Activated CD4-positive, alpha-beta memory T cell treated with anti-CD3 and anti-CD28 coated beads for 36 hours (primary cell): ENCODE measurements at regions not wholly inside any gene's neighbourhood (a gene's known extent, or its start where the extent isn't known, plus 50 kb on each side); places are given as distances from the start of the nearest gene placed in this dataset.

ENCODE experiments used
- CTCF ChIA-PET: fragments of 350-600 bp; sonication (Branson Sonifier 250); formaldehyde crosslinking; loops from one replicate; lab custom pipeline; 2021; ENCODE audit warnings: antibody characterized with exemption, inconsistent platforms; lab: Charles Lee
- POLR2A ChIA-PET: fragments of 350-600 bp; sonication (Branson Sonifier 250); formaldehyde crosslinking; loops from one replicate; lab custom pipeline; 2021; ENCODE audit warnings: antibody characterized with exemption; lab: Charles Lee
- DNase-seq: peaks from one replicate; pipeline ENCODE4 v3.0.0-alpha.2; 2020
- H3K27ac Mint-ChIP-seq: one replicate; pipeline ENCODE4 v1.8.0; 2021; ENCODE audit warnings: mixed read lengths
- H3K27me3 Mint-ChIP-seq: one replicate; pipeline ENCODE4 v1.8.0; 2021; ENCODE audit warnings: mixed read lengths
- H3K36me3 Mint-ChIP-seq: one replicate; pipeline ENCODE4 v1.8.0; 2021; ENCODE audit warnings: mixed read lengths
- H3K4me1 Mint-ChIP-seq: one replicate; pipeline ENCODE4 v1.8.0; 2021; ENCODE audit warnings: low read depth, mixed read lengths
- H3K4me3 Mint-ChIP-seq: one replicate; pipeline ENCODE4 v1.8.0; 2021; ENCODE audit warnings: mild to moderate bottlenecking, mixed read lengths
- H3K9me3 Mint-ChIP-seq: one replicate; pipeline ENCODE4 v1.8.0; 2021; ENCODE audit warnings: mixed read lengths
- intact Hi-C: fragments of 100-400 bp; cut with micrococcal nuclease; formaldehyde crosslinking; loops from one replicate; pipeline ENCODE4 v1.15.1; 2023

DNA sequence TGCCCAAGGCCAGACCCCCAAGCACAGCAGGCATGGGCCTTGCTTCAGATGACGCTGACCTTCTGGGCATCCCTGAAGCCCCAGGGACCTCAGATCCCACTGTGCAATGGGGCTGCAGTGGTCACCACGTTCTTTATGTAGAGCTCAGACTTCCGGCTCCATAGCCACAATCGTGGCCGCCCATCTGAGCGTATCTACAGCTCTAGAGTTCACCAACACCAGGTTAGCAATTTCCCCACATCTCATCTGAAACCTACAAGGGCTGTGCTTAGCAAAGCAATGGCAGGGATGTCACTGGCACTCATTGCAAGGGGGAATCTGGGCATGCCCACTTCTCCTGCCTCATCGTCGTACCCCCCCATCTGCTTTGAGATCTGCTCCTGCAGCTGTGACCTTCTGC is 384.4 kb upstream of the TSHZ3 start:
- Mint-ChIP-seq H3K27ac (no peak overlapping the region), H3K36me3 (no peaks in the 10 kb centered on the region), H3K4me3 (no peak overlapping the region), H3K27me3 (peaks cover 3% of the 10 kb centered on the region), H3K4me1 (no peaks in the 10 kb centered on the region), H3K9me3 (no peaks in the 10 kb centered on the region)
- intact Hi-C loops: no loop called here
- CTCF ChIA-PET: no interaction called here
- no peak for DNase-seq
- POLR2A ChIA-PET: no interaction called here

DNA sequence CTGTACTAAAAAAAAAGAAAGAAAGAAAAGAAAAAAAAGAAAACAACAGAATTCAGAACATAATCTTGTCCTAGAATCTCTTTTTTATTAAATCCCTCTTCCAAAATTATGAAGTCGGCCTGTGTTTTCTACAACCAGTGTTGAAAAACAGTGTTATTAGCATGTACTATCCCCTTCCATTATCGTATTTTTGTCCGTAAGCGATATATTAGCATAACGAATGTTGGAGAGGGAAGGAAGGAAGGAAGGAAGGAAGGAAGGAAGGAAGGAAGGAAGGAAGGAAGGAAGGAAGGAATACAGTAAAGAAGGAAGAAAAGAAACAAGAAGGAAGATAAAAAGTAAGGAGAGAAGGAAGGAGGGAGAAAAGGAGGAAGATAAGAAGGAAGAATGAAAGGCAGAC is 393.0 kb upstream of the TSHZ3 start:
- no peak for DNase-seq
- peaks cover 3% of the 10 kb centered on the region for H3K27me3 Mint-ChIP-seq
- POLR2A ChIA-PET: no interaction called here
- H3K4me1 Mint-ChIP-seq: no peaks in the 10 kb centered on the region
- H3K4me3 Mint-ChIP-seq: no peak overlapping the region
- CTCF ChIA-PET: no interaction called here
- H3K36me3 Mint-ChIP-seq: no peaks in the 10 kb centered on the region
- intact Hi-C loops: no loop called here
- no peaks in the 10 kb centered on the region for H3K9me3 Mint-ChIP-seq
- no peak overlapping the region for H3K27ac Mint-ChIP-seq

DNA sequence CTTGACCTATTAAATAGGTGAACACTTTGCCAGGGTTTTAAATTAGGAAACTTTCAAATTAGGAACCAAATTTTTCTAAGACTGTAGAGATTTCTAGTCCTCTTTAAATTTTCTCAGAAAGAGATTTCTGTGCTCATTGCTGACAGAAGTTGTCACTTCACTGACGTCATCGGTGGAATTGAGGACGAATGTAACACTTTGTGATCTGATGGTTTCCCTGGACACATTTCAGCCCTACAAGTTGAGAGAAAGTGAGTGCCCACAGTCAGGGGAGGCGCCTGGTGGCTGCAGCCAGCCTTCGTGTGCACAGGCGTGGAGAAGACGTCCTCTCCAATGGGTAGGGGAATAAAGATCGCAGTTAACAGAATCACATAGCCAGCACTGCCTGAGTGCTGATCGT is 396.5 kb upstream of the TSHZ3 start:
- H3K27me3 Mint-ChIP-seq: no peaks in the 10 kb centered on the region

DNA sequence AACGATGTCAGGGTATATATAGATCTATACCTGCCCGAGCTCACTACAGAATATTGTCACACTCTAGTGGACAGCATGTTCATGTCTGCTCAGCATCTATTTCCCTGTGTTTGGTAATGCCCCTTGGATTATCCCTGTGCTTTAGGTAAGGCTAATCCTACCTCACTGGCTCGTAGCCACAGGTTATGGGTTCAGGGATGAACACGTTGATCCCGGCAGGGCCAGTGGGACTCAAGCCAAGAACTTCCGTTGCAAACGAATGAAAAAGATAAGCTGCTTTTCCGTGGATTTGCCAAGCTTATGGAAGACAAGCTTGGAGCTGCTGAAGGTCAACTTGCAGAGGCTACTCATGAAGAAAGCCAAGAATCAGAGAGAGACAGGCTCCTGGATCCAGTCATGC is 400.0 kb upstream of the TSHZ3 start:
- ChIA-PET CTCF (no interaction called here), POLR2A (no interaction called here)
- H3K27me3 Mint-ChIP-seq: no peaks in the 10 kb centered on the region
- DNase-seq: no peak
- no peaks in the 10 kb centered on the region for H3K36me3 Mint-ChIP-seq
- no peak overlapping the region for H3K27ac Mint-ChIP-seq
- H3K4me3 Mint-ChIP-seq: no peak overlapping the region
- H3K4me1 Mint-ChIP-seq: no peaks in the 10 kb centered on the region
- H3K9me3 Mint-ChIP-seq: no peaks in the 10 kb centered on the region
- intact Hi-C loops: no loop called here

More for the DNA sequence above, 396.5 kb upstream of the TSHZ3 start:
- Mint-ChIP-seq H3K4me3 (no peak overlapping the region), H3K4me1 (no peaks in the 10 kb centered on the region), H3K9me3 (no peaks in the 10 kb centered on the region), H3K36me3 (no peaks in the 10 kb centered on the region), H3K27ac (no peak overlapping the region)
- DNase-seq: no peak
- CTCF ChIA-PET: no interaction called here
- POLR2A ChIA-PET: no interaction called here
- intact Hi-C loops: no loop called here

DNA sequence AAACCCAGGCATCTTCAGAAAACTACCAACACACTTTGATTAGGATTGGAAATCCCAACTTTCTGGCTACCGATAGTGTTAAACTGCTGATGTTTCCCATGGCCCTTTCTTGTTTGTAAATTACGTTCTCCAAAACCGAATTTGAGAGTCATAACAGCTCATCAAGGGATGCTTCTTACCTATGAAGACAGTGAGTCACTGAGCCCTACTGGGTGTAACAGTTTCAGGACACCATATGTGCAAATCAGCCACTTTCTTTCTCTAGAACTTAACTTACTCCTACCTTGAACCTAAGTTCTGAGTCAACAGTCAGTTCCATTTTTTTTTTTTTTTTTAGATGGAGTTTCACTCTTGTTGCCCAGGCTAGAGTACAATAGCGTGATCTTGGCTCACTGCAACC is 410.1 kb upstream of the TSHZ3 start:
- no peaks in the 10 kb centered on the region for H3K4me1 Mint-ChIP-seq
- H3K27ac Mint-ChIP-seq: no peak overlapping the region
- H3K27me3 Mint-ChIP-seq: no peaks in the 10 kb centered on the region
- no peaks in the 10 kb centered on the region for H3K36me3 Mint-ChIP-seq
- H3K9me3 Mint-ChIP-seq: peaks cover 4% of the 10 kb centered on the region
- DNase-seq: no peak
- intact Hi-C loops: no loop called here
- ChIA-PET POLR2A (no interaction called here), CTCF (no interaction called here)
- no peak overlapping the region for H3K4me3 Mint-ChIP-seq

DNA sequence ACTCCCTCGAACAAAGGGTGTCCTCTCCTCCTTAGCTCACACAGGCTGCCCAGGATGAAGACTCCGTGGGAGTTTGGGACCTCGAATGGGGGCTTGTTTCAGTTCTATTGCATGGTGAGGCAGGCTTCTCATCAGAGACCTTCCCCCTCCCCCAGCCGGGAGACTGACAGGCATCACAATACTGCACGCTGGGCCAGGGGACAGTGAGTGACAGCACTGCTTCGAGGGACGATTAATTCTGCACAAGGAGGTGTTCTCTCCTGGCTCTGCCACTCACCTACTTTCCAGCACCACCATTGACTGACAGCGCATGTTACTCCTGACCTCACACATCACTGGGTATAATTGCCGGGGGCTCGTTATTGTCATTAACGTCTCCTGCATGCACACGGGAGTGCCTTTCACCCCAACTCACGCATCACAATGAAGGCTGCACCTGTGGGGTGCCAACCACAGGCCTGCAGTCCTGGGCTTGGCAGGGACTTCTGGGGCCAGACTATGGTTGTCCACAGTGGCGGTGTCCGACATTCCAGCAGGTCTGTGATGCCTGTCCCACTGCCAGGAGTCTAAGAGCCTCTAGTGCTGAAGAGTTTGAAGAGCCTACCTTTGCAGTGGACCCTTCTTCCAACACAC is 412.2 kb upstream of the TSHZ3 start:
- Mint-ChIP-seq H3K4me1 (no peaks in the 10 kb centered on the region), H3K36me3 (no peaks in the 10 kb centered on the region), H3K9me3 (peaks cover 12% of the 10 kb centered on the region), H3K4me3 (no peak overlapping the region), H3K27me3 (no peaks in the 10 kb centered on the region), H3K27ac (no peak overlapping the region)
- no peak for DNase-seq
- ChIA-PET CTCF (no interaction called here), POLR2A (no interaction called here)
- intact Hi-C loops: no loop called here

DNA sequence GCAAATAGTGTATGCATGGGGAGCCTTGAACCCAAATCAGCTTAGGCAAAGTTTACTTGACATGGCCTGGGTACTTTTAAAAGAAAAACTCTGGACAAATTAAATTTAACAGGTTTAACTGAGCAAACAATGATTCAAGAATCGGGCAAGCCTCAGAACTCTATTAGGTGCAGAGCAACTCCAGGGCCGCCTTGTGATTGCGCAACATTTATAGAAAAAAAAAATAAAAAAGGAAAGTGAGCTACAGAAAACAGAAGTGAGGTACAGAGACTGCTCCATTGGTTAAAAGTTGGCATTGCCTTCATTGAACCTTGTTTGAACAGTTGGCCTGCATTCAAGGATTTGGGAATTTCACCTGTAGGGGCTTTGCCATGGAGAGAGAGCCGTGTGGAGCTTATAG is 421.0 kb upstream of the TSHZ3 start:
- Mint-ChIP-seq H3K27me3 (no peaks in the 10 kb centered on the region), H3K27ac (no peak overlapping the region), H3K36me3 (no peaks in the 10 kb centered on the region), H3K4me1 (no peaks in the 10 kb centered on the region), H3K4me3 (no peak overlapping the region), H3K9me3 (peaks cover 2% of the 10 kb centered on the region)
- ChIA-PET POLR2A (no interaction called here), CTCF (no interaction called here)
- intact Hi-C loops: no loop called here
- DNase-seq: no peak

DNA sequence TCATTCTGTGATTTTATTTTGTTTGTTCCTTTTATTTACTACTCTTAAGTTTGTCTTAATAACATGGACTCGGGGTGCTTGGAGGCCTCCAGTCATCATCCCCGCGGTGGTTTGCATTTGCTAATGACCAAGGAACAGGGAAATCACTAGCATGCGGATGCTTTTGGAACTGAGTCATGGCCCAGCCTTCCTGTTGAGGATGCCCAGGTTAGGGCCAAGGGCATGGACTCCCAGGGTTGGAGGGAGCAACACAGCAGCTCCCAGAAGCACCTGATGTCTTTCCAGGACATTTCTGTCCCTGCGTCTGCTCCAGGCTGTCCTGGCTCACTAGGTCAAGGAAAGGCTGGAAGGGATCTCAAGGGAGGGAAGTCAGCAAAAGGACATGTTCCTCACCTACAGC is 423.7 kb upstream of the TSHZ3 start:
- Mint-ChIP-seq H3K4me3 (no peak overlapping the region), H3K9me3 (peaks cover 4% of the 10 kb centered on the region), H3K27me3 (no peaks in the 10 kb centered on the region), H3K4me1 (no peaks in the 10 kb centered on the region), H3K27ac (no peak overlapping the region), H3K36me3 (no peaks in the 10 kb centered on the region)
- intact Hi-C loops: no loop called here
- POLR2A ChIA-PET: no interaction called here
- CTCF ChIA-PET: no interaction called here
- DNase-seq: no peak

DNA sequence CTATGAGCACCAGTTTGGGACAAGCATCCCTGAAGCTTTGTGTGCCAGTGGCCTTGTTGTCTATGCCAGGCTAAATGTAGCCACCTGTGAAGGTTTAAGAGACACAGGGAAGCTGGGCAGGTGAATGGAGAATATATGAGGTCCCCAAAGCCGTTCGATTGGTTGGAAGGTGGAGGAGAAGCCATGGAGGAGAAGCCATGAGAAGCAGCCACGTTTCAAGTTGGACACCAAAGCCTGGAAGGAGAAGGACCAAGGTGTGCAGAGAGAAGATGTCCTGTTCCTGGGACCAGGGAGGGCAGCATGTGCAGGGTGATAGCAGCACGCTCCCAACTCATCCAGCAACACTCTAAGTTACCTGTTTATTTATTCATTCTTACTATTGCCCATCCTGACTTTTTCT is 432.3 kb upstream of the TSHZ3 start:
- no peak for DNase-seq
- Mint-ChIP-seq H3K4me3 (no peak overlapping the region), H3K4me1 (no peaks in the 10 kb centered on the region), H3K36me3 (no peaks in the 10 kb centered on the region), H3K27me3 (peaks cover 1% of the 10 kb centered on the region), H3K27ac (no peak overlapping the region), H3K9me3 (peaks cover 4% of the 10 kb centered on the region)
- POLR2A ChIA-PET: no interaction called here
- intact Hi-C loops: no loop called here
- CTCF ChIA-PET: no interaction called here

DNA sequence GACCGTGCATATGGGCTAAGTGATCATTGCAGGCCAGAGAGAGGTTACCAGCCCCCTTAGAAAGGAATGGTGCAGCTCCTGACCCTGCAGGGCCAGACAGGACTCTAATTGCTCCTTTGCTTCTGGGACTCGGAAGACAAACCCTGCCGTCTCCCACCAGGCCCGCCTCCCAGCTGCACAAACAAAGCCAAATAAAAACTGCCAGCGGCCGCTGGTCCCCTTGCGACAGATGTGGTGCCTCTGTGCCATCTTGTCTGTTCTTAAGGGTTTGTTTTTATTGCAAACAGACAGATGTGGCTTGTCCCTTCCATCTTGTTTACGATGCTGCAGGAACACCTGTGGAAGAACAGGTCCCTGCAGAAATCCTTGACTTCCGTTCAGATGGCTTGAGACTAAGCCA is 434.4 kb upstream of the TSHZ3 start:
- Mint-ChIP-seq H3K4me1 (no peaks in the 10 kb centered on the region), H3K9me3 (no peaks in the 10 kb centered on the region), H3K36me3 (no peaks in the 10 kb centered on the region), H3K27ac (no peak overlapping the region), H3K27me3 (peaks cover 1% of the 10 kb centered on the region), H3K4me3 (no peak overlapping the region)
- POLR2A ChIA-PET: no interaction called here
- intact Hi-C loops: no loop called here
- CTCF ChIA-PET: interaction anchor here (0.6 kb wide), 1 partner anchor 10 kb away, joined by 4 read pairs; no protein-coding TSS in a partner anchor
- no peak for DNase-seq

DNA sequence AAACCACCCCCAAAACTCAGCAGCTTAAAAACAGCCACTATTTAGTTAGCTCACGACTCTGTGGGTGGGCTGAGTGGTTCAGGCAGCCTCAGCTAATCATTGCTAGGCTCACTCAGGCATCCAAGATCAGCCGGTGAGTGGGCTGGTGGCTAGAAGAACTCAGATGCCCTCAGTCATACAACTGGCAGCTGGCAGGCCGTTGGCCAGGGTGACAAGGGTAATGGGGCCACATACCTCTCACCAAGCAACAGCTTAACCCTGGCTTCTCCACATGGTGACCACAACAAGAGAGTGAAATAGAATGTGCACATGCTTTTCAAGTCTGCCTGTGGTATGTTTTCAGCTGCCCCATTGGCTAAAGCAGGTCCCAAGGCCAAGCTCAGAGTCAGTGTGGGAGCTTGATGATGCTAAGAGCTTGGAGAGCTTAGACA is 435.4 kb upstream of the TSHZ3 start:
- CTCF ChIA-PET: no interaction called here
- Mint-ChIP-seq H3K27me3 (peaks cover 1% of the 10 kb centered on the region), H3K27ac (no peak overlapping the region), H3K36me3 (no peaks in the 10 kb centered on the region), H3K4me3 (no peak overlapping the region), H3K9me3 (no peaks in the 10 kb centered on the region), H3K4me1 (no peaks in the 10 kb centered on the region)
- POLR2A ChIA-PET: no interaction called here
- intact Hi-C loops: no loop called here
- no peak for DNase-seq

DNA sequence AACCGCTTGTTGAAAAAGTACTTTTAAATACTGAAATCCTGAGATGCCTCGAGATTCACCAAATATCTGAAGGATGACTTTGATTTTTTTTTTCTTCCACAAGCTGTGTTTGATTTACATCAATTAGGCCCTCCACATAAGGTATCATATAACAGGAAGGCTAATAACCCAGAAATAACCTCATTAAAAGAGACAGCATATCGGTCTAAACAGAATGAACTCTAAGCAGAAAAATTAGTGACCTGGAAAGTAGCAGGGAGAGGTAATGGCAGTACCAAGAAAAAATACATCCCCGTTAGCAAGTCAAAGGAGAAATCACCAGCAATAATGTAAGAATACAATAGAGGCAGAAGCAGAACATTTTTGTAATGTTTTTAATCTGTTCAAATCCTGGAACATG is 452.4 kb upstream of the TSHZ3 start:
- CTCF ChIA-PET: no interaction called here
- intact Hi-C loops: no loop called here
- POLR2A ChIA-PET: no interaction called here

DNA sequence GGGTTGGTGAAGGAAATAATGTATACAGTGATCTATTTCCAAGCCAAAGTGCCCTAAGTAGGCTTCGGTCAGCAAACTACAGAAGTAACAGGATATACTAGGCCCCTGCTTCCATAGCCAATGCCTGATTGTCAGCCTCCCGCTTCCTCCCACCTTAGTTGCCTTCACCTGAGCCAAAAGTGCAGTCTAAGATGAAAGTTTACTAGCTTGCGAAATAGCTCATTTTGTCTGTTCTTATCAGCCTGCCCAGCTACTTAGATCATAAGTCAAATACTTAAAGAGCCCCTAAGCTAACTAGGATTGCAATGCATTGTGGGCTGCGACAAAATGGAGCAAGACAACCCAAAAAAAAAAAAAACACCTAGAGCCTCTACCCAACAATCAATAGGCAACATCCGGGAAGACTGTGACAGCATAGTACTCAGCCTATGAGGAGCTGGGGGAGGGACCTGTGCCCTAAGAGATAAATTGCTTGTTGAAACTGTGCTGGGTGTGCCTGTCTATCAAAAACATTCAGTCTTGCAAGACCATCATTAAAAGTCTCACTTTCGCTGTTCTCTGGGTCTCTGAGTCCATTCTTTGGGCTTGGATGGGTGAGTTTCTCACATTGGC is 454.7 kb upstream of the TSHZ3 start:
- DNase-seq: no peak
- no peaks in the 10 kb centered on the region for H3K36me3 Mint-ChIP-seq
- intact Hi-C loops: no loop called here
- ChIA-PET CTCF (no interaction called here), POLR2A (no interaction called here)
- H3K4me1 Mint-ChIP-seq: no peaks in the 10 kb centered on the region
- H3K9me3 Mint-ChIP-seq: no peaks in the 10 kb centered on the region
- no peak overlapping the region for H3K4me3 Mint-ChIP-seq
- no peaks in the 10 kb centered on the region for H3K27me3 Mint-ChIP-seq
- H3K27ac Mint-ChIP-seq: no peak overlapping the region

More for the DNA sequence above, 452.4 kb upstream of the TSHZ3 start:
- Mint-ChIP-seq H3K27ac (no peak overlapping the region), H3K27me3 (no peaks in the 10 kb centered on the region), H3K4me3 (no peak overlapping the region), H3K4me1 (no peaks in the 10 kb centered on the region), H3K9me3 (peaks cover 4% of the 10 kb centered on the region), H3K36me3 (no peaks in the 10 kb centered on the region)
- no peak for DNase-seq
